A673 (cell line): ENCODE measurements at regions not wholly inside any gene's neighbourhood (a gene's known extent, or its start where the extent isn't known, plus 50 kb on each side); places are given as distances from the start of the nearest gene placed in this dataset.

Source experiments
- CTCF ChIP-seq: fragments of 300-800, 200-600 bp; sonication (generic); conservative IDR thresholded peaks from 2 replicates; pipeline ENCODE4 v1.5.1; 2017; ENCODE audit warnings: low read depth, mild to moderate bottlenecking, antibody characterized with exemption, low read length, moderate library complexity, mixed read lengths
- EZH2 ChIP-seq: fragments of 200-600 bp; sonication (generic); IDR thresholded peaks from 2 replicates; pipeline ENCODE4 v1.6.1; 2017; ENCODE audit warnings: borderline replicate concordance, low read depth, mild to moderate bottlenecking, mixed read lengths, antibody characterized with exemption, low read length; ENCODE audit not compliant: poor library complexity, severe bottlenecking

- TF ChIP-seq CTCF: no peak
- TF ChIP-seq EZH2: no peak
Observed at GRCh38 chr17:64741038-64741641, 79.0 kb upstream of the SMURF2 start.
